ENCODE measurements at regions not wholly inside any gene's neighbourhood (a gene's known extent, or its start where the extent isn't known, plus 50 kb on each side); places are given as distances from the start of the nearest gene placed in this dataset.

- no peak for TF ChIP-seq SIN3A (IDR thresholded peaks at IDR 0.05; ENCODE audit: borderline replicate concordance, insufficient read depth, low read length)
- TF ChIP-seq FOXP2 (optimal IDR thresholded peaks at IDR 0.05; ENCODE audit: borderline replicate concordance, extremely low read depth, extremely low read length, insufficient read depth): no peak
- TF ChIP-seq TAF1 (IDR thresholded peaks at IDR 0.05; ENCODE audit: borderline replicate concordance, insufficient read depth, low read length): no peak
- TF ChIP-seq REST (IDR thresholded peaks at IDR 0.05; ENCODE audit: insufficient read depth in 1 of 2, low read depth in 2 of 2, low read length in 2 of 2): no peak
- no peak for TF ChIP-seq POLR2AphosphoS5 (IDR thresholded peaks at IDR 0.05; ENCODE audit: low read depth, low read length)
Measured at GRCh38 chr11:15473954-15474837, 359.5 kb downstream of the INSC start.

- TF ChIP-seq TAF1 (IDR thresholded peaks at IDR 0.05; ENCODE audit: borderline replicate concordance, insufficient read depth, low read length) (no peak), SIN3A (IDR thresholded peaks at IDR 0.05; ENCODE audit: borderline replicate concordance, insufficient read depth, low read length) (no peak), FOXP2 (optimal IDR thresholded peaks at IDR 0.05; ENCODE audit: borderline replicate concordance, extremely low read depth, extremely low read length, insufficient read depth) (no peak), POLR2AphosphoS5 (IDR thresholded peaks at IDR 0.05; ENCODE audit: low read depth, low read length) (no peak), REST (IDR thresholded peaks at IDR 0.05; ENCODE audit: insufficient read depth in 1 of 2, low read depth in 2 of 2, low read length in 2 of 2) (no peak)
Measured at GRCh38 chr11:15476371-15476917, 361.7 kb downstream of the INSC start.

- TF ChIP-seq SIN3A (IDR thresholded peaks at IDR 0.05; ENCODE audit: borderline replicate concordance, insufficient read depth, low read length): no peak
Measured at GRCh38 chr11:15481871-15482270, 367.1 kb downstream of the INSC start.

GRCh38 chr11:15483205-15483604 lies 368.5 kb downstream of the INSC start:
- TF ChIP-seq FOXP2 (optimal IDR thresholded peaks at IDR 0.05; ENCODE audit: borderline replicate concordance, extremely low read depth, extremely low read length, insufficient read depth): no peak
- TF ChIP-seq POLR2AphosphoS5 (IDR thresholded peaks at IDR 0.05; ENCODE audit: low read depth, low read length): no peak

- TF ChIP-seq FOXP2 (optimal IDR thresholded peaks at IDR 0.05; ENCODE audit: borderline replicate concordance, extremely low read depth, extremely low read length, insufficient read depth): no peak
- TF ChIP-seq TAF1 (IDR thresholded peaks at IDR 0.05; ENCODE audit: borderline replicate concordance, insufficient read depth, low read length): no peak
- TF ChIP-seq POLR2AphosphoS5 (IDR thresholded peaks at IDR 0.05; ENCODE audit: low read depth, low read length): no peak
- no peak for TF ChIP-seq REST (IDR thresholded peaks at IDR 0.05; ENCODE audit: insufficient read depth in 1 of 2, low read depth in 2 of 2, low read length in 2 of 2)
- no peak for TF ChIP-seq SIN3A (IDR thresholded peaks at IDR 0.05; ENCODE audit: borderline replicate concordance, insufficient read depth, low read length)
Measured at GRCh38 chr11:15484398-15484797, 369.7 kb downstream of the INSC start.

GRCh38 chr11:15485432-15485831 lies 370.7 kb downstream of the INSC start:
- TF ChIP-seq SIN3A (IDR thresholded peaks at IDR 0.05; ENCODE audit: borderline replicate concordance, insufficient read depth, low read length) (no peak), POLR2AphosphoS5 (IDR thresholded peaks at IDR 0.05; ENCODE audit: low read depth, low read length) (no peak), TAF1 (IDR thresholded peaks at IDR 0.05; ENCODE audit: borderline replicate concordance, insufficient read depth, low read length) (no peak), REST (IDR thresholded peaks at IDR 0.05; ENCODE audit: insufficient read depth in 1 of 2, low read depth in 2 of 2, low read length in 2 of 2) (no peak), FOXP2 (optimal IDR thresholded peaks at IDR 0.05; ENCODE audit: borderline replicate concordance, extremely low read depth, extremely low read length, insufficient read depth) (no peak)
